ENCODE measurements at regions not wholly inside any gene's neighbourhood (a gene's known extent, or its start where the extent isn't known, plus 50 kb on each side); places are given as distances from the start of the nearest gene placed in this dataset.

DNA sequence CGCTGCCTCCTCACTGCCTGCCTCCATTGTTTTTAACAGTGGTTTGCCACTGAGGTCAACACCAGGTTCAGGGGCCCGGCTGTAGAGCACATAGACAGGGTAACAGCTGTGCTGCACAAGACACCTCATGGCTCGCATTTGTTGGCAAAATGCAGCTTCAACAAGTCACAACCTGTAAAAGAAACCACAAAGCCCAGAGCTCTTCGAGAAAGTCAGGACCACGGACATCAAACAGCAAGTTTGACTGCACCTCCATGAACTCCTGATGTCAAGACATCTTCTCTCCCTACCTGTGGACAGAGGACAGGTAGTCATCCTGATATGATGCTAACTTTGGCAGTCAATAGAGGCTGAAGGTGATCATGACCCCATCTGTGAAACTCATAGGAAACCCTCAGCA is 142.4 kb upstream of the SOX9 start:
- Histone ChIP-seq H3K27ac (ENCODE audit: low read depth, low read length) (no peak overlapping the region), H3K23ac (ENCODE audit: insufficient read length) (no peak overlapping the region), H2AFZ (ENCODE audit: low read length) (no peak overlapping the region), H2BK20ac (ENCODE audit: low read length) (no peak overlapping the region), H3K4ac (replicated peaks; ENCODE audit: insufficient read length, low read depth, low read length) (no peak overlapping the region), H3K4me1 (replicated peaks in 1 of 4; ENCODE audit: control insufficient read depth in 3 of 4, insufficient read depth in 4 of 4, low read length in 3 of 4) (no peaks in the 10 kb centered on the region; a peak in 1 of 7 replicates), H4K8ac (ENCODE audit: extremely low read depth, insufficient read depth, low read length) (no peak overlapping the region), H2BK15ac (ENCODE audit: low read length) (no peak overlapping the region), H4K5ac (ENCODE audit: insufficient read length, low read depth, low read length) (no peak overlapping the region), H3K56ac (replicated peaks; ENCODE audit: insufficient read length, low read depth, low read length) (no peak overlapping the region), H3K4me3 (ENCODE audit: extremely low read depth in 1 of 4, insufficient read depth in 2 of 4, low read depth in 3 of 4, low read length in 4 of 4) (no peak overlapping the region), H3K23me2 (ENCODE audit: low read depth, low read length) (no peaks in the 10 kb centered on the region), H3K14ac (ENCODE audit: insufficient read length) (no peak overlapping the region), H3K9ac (replicated peaks in 1 of 4; ENCODE audit: extremely low read depth in 1 of 4, low read depth in 3 of 4, low read length in 3 of 4) (no peak overlapping the region), H2BK12ac (ENCODE audit: low read depth, low read length) (no peak overlapping the region), H3K4me2 (ENCODE audit: insufficient read depth in 1 of 2, low read depth in 2 of 2, low read length in 2 of 2) (no peak overlapping the region), H3K79me1 (ENCODE audit: low read depth, low read length) (no peaks in the 10 kb centered on the region), H2AK5ac (ENCODE audit: low read depth, low read length) (no peak overlapping the region), H3K27me3 (replicated peaks in 1 of 4; ENCODE audit: control insufficient read depth in 3 of 4, extremely low read depth in 1 of 4, insufficient read depth in 3 of 4, low read length in 3 of 4) (no peaks in the 10 kb centered on the region), H3K9me3 (ENCODE audit: insufficient read depth in 2 of 2, low read depth in 1 of 2, low read length in 1 of 2) (no peaks in the 10 kb centered on the region), H2BK5ac (ENCODE audit: low read depth, low read length) (no peak overlapping the region), H3K79me2 (ENCODE audit: control insufficient read depth in 1 of 2, insufficient read depth in 2 of 2, low read length in 2 of 2) (no peaks in the 10 kb centered on the region), H4K91ac (replicated peaks; ENCODE audit: insufficient read length, low read length) (no peak overlapping the region), H3K36me3 (ENCODE audit: control insufficient read depth in 2 of 4, insufficient read depth in 4 of 4, low read length in 3 of 4) (no peaks in the 10 kb centered on the region), H3K18ac (ENCODE audit: extremely low read depth, low read length) (no peak overlapping the region), H4K20me1 (replicated peaks in 1 of 2; ENCODE audit: control insufficient read depth in 1 of 2, insufficient read depth in 2 of 2, low read length in 2 of 2) (no peaks in the 10 kb centered on the region), H2BK120ac (replicated peaks; ENCODE audit: low read depth, low read length) (no peak overlapping the region)
- DNase-seq (ENCODE audit: low read depth in 1 of 2, low spot score in 2 of 2) (no peak), FAIRE-seq (no peak)
- ChIA-PET POLR2A (ENCODE audit: partially characterized antibody) (no interaction called here), CTCF (ENCODE audit: partially characterized antibody) (interaction anchor here (0.7 kb wide), 1 partner anchor 575 kb away, joined by 3 read pairs; no protein-coding TSS in a partner anchor)
- 67% methylated on average over 5 of the region's 5 CpGs; no CpG with 5 or more reads in 1 of the 2 experiments for WGBS, 2 experiments (ENCODE audit: extremely low coverage in 1 of 2, insufficient coverage in 1 of 2, insufficient read length in 1 of 2, insufficient replicate concordance in 2 of 2, low coverage in 1 of 2, low lambda C conversion rate in 2 of 2, missing lambda C conversion rate in 1 of 2)
- no peak for TF ChIP-seq KDM5A (IDR thresholded peaks at IDR 0.05; ENCODE audit: low read length)
- TF ChIP-seq, protein P1, sequence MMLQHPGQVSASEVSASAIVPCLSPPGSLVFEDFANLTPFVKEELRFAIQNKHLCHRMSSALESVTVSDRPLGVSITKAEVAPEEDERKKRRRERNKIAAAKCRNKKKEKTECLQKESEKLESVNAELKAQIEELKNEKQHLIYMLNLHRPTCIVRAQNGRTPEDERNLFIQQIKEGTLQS (IDR thresholded peaks at IDR 0.05; ENCODE audit: insufficient read depth, low read depth, low read length): no peak
- no peak for TF ChIP-seq TEAD4 (IDR thresholded peaks at IDR 0.05; ENCODE audit: low read depth, low read length)
- TF ChIP-seq RAD21 (IDR thresholded peaks at IDR 0.05 in 1 of 2, conservative IDR thresholded peaks at IDR 0.05 in 1 of 2; ENCODE audit: low read depth in 2 of 2, low read length in 2 of 2): no peak
